H9 (cell line): ENCODE measurements at regions not wholly inside any gene's neighbourhood (a gene's known extent, or its start where the extent isn't known, plus 50 kb on each side); places are given as distances from the start of the nearest gene placed in this dataset.

Experiments
- DNase-seq: peaks from one replicate; pipeline ENCODE4 v3.0.0-alpha.2; 2017
- H2AFZ ChIP-seq: one replicate; pipeline ENCODE4 v1.6.1; 2013; ENCODE audit warnings: mild to moderate bottlenecking, low read length, control low read depth, moderate library complexity
- H2AK5ac ChIP-seq: 2 replicates; pipeline ENCODE4 v1.6.1; 2013; ENCODE audit warnings: low read length, control low read depth, mixed read lengths; ENCODE audit not compliant: insufficient read length
- H2BK120ac ChIP-seq: one replicate; pipeline ENCODE4 v1.6.1; 2013; ENCODE audit warnings: low read depth, mild to moderate bottlenecking, low read length, control low read depth, inconsistent platforms; ENCODE audit not compliant: poor library complexity, severe bottlenecking
- H2BK12ac ChIP-seq: 2 replicates; pipeline ENCODE4 v1.6.1; 2013; ENCODE audit warnings: low read length, control low read depth, mixed read lengths, low read depth; ENCODE audit not compliant: insufficient read length
- H2BK15ac ChIP-seq: 2 replicates; pipeline ENCODE4 v1.6.1; 2013; ENCODE audit warnings: low read depth, low read length, control low read depth
- H2BK20ac ChIP-seq: one replicate; pipeline ENCODE4 v1.6.1; 2013; ENCODE audit warnings: low read depth, mild to moderate bottlenecking, low read length, control low read depth, inconsistent platforms; ENCODE audit not compliant: poor library complexity, severe bottlenecking
- H2BK5ac ChIP-seq: 2 replicates; pipeline ENCODE4 v1.6.1; 2013; ENCODE audit warnings: low read length, control low read depth, mixed read lengths; ENCODE audit not compliant: insufficient read length
- H3K14ac ChIP-seq: 2 replicates; pipeline ENCODE4 v1.6.1; 2013; ENCODE audit warnings: low read length, control low read depth; ENCODE audit not compliant: insufficient read depth
- H3K18ac ChIP-seq: 2 replicates; pipeline ENCODE4 v1.6.1; 2013; ENCODE audit warnings: low read depth, mild to moderate bottlenecking, mixed read lengths, low read length, control low read depth; ENCODE audit not compliant: insufficient read length
- H3K23ac ChIP-seq: 2 replicates; pipeline ENCODE4 v1.6.1; 2013; ENCODE audit warnings: low read length, control low read depth, mixed read lengths, low read depth; ENCODE audit not compliant: insufficient read length
- H3K23me2 ChIP-seq: 2 replicates; pipeline ENCODE4 v1.6.1; 2013; ENCODE audit warnings: low read depth, mild to moderate bottlenecking, mixed read lengths, low read length, control low read depth; ENCODE audit not compliant: insufficient read length, poor library complexity, severe bottlenecking
- H3K27ac ChIP-seq: 2 replicates; pipeline ENCODE4 v1.5.1; 2013; ENCODE audit warnings: low read length, control low read depth, mixed read lengths, low read depth; ENCODE audit not compliant: insufficient read length
- H3K27me3 ChIP-seq: 2 replicates; pipeline ENCODE4 v1.6.1; 2013; ENCODE audit warnings: low read length, control low read depth, inconsistent platforms; ENCODE audit not compliant: insufficient read depth
- H3K4ac ChIP-seq: 2 replicates; pipeline ENCODE4 v1.6.1; 2013; ENCODE audit warnings: low read depth, mild to moderate bottlenecking, control low read depth, inconsistent platforms, low read length, moderate library complexity
- H3K4me1 ChIP-seq: 2 replicates; pipeline ENCODE4 v1.6.1; 2013; ENCODE audit warnings: low read length, control low read depth, inconsistent platforms; ENCODE audit not compliant: insufficient read depth
- H3K4me2 ChIP-seq: 2 replicates; pipeline ENCODE4 v1.6.1; 2013; ENCODE audit warnings: low read length, control low read depth, mixed read lengths; ENCODE audit not compliant: insufficient read length, insufficient read depth
- H3K56ac ChIP-seq: 2 replicates; pipeline ENCODE4 v1.6.1; 2013; ENCODE audit warnings: low read depth, mild to moderate bottlenecking, mixed read lengths, low read length, control low read depth; ENCODE audit not compliant: insufficient read length
- H3K79me1 ChIP-seq: 2 replicates; pipeline ENCODE4 v1.6.1; 2013; ENCODE audit warnings: low read depth, mild to moderate bottlenecking, moderate library complexity, low read length, control low read depth, inconsistent platforms; ENCODE audit not compliant: insufficient read depth, poor library complexity, severe bottlenecking
- H3K79me2 ChIP-seq: 2 replicates; pipeline ENCODE4 v1.6.1; 2013; ENCODE audit warnings: low read length, control low read depth, inconsistent platforms; ENCODE audit not compliant: insufficient read depth
- H3K9ac ChIP-seq: 2 replicates; pipeline ENCODE4 v1.6.1; 2013; ENCODE audit warnings: low read length, control low read depth, mixed read lengths; ENCODE audit not compliant: insufficient read length; ENCODE audit errors: extremely low read depth
- H3K9me3 ChIP-seq: one replicate; pipeline ENCODE4 v1.6.1; 2013; ENCODE audit warnings: low read depth, low read length, inconsistent platforms; ENCODE audit not compliant: control insufficient read depth
- H3T11ph ChIP-seq: one replicate; pipeline ENCODE4 v1.6.1; 2013; ENCODE audit warnings: mild to moderate bottlenecking, low read length, control low read depth, inconsistent platforms
- H4K20me1 ChIP-seq: one replicate; pipeline ENCODE4 v1.6.1; 2013; ENCODE audit not compliant: control insufficient read depth, insufficient read length, insufficient read depth
- H4K5ac ChIP-seq: 2 replicates; pipeline ENCODE4 v1.6.1; 2013; ENCODE audit warnings: low read depth, mild to moderate bottlenecking, mixed read lengths, low read length, control low read depth; ENCODE audit not compliant: insufficient read length
- H4K8ac ChIP-seq: replicated peaks from 2 replicates; pipeline ENCODE4 v1.6.1; 2013; ENCODE audit warnings: low read length, control low read depth, mixed read lengths, low read depth; ENCODE audit not compliant: insufficient read length
- H4K91ac ChIP-seq: 2 replicates; pipeline ENCODE4 v1.6.1; 2013; ENCODE audit warnings: low read depth, mild to moderate bottlenecking, moderate library complexity, mixed read lengths, low read length, control low read depth; ENCODE audit not compliant: insufficient read length
- H3K27ac Mint-ChIP-seq, 3 experiments: 2 replicates in 2 of 3; 3 replicates in 1 of 3; pipeline ENCODE4 v1.8.0; 2020 to 2021; ENCODE audit warnings: mixed read lengths in 3 of 3, mild to moderate bottlenecking in 1 of 3, moderate library complexity in 1 of 3
- H3K27me3 Mint-ChIP-seq: 2 replicates; pipeline ENCODE4 v1.8.0; 2021; ENCODE audit warnings: low read depth, mild to moderate bottlenecking, moderate library complexity, mixed read lengths
- H3K36me3 Mint-ChIP-seq, 3 experiments: 2 replicates in 2 of 3; 3 replicates in 1 of 3; pipeline ENCODE4 v1.8.0; 2020 to 2021; ENCODE audit warnings: low read depth in 3 of 3, mixed read lengths in 3 of 3; ENCODE audit not compliant: insufficient read depth in 1 of 3
- H3K4me1 Mint-ChIP-seq, 2 experiments: 2 replicates each; pipeline ENCODE4 v1.8.0; 2020; ENCODE audit warnings: mixed read lengths in 2 of 2
- H3K4me3 Mint-ChIP-seq, 2 experiments: 2 replicates in 1 of 2; 3 replicates in 1 of 2; pipeline ENCODE4 v1.8.0; 2020 to 2021; ENCODE audit warnings: mild to moderate bottlenecking in 2 of 2, mixed read lengths in 2 of 2, moderate library complexity in 1 of 2
- H3K9me3 Mint-ChIP-seq, 2 experiments: 2 replicates in 1 of 2; 3 replicates in 1 of 2; pipeline ENCODE4 v1.8.0; 2020; ENCODE audit warnings: mild to moderate bottlenecking in 2 of 2, mixed read lengths in 2 of 2, moderate library complexity in 1 of 2
- WGBS: extraction: QIAGEN DNeasy Blood & Tissue Kit; methylation state at CpG from one replicate; pipeline ENCODE4 v1.1.7; 2013; ENCODE audit warnings: missing lambda C conversion rate, low lambda C conversion rate, mixed read lengths; ENCODE audit not compliant: insufficient read length; ENCODE audit errors: extremely low coverage; 5-methylcytosine and 5-hydroxymethylcytosine counted together
- TF ChIP-seq, protein P1 (sequence below): fragments of 200-600 bp; sonication (generic); conservative IDR thresholded peaks from 3 replicates; pipeline ENCODE4 v1.8.0; 2021; ENCODE audit warnings: antibody characterized with exemption, mild to moderate bottlenecking

DNA sequence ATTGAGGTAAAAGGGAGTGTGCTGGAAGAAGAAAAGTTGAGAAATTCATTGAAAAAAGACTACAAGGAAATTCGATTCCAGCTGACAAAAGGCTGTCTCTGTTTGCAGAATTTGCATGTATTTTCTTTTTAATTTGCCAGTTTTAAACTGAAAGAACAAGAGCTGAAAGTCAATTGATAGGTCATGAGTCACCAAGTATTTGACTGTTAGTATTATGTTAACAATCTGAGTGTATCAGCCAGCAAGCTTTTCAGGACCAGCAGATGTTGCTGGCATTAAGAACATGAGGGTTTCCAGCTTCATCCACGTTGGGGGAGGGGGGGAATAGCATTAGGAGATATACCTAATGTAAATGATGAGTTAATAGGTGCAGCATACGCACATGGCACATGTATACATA lies 726.7 kb downstream of the METTL15 start:
- Histone ChIP-seq H3K23ac (no peak overlapping the region), H2AK5ac (no peak overlapping the region), H2BK5ac (no peak overlapping the region), H4K91ac (no peak overlapping the region), H2BK15ac (no peak overlapping the region), H3T11ph (no peak overlapping the region), H2BK12ac (no peak overlapping the region), H4K5ac (no peak overlapping the region), H3K79me1 (no peaks in the 10 kb centered on the region), H4K20me1 (no peaks in the 10 kb centered on the region), H2AFZ (no peak overlapping the region), H2BK20ac (no peak overlapping the region), H3K14ac (no peak overlapping the region), H3K4me2 (no peak overlapping the region), H3K27ac (peak overlapping the region; percentile 11), H3K23me2 (no peaks in the 10 kb centered on the region), H4K8ac (no peak overlapping the region), H3K9ac (no peak overlapping the region), H3K4ac (no peak overlapping the region), H3K18ac (no peak overlapping the region), H3K56ac (no peak overlapping the region), H2BK120ac (no peak overlapping the region), H3K9me3 (no peaks in the 10 kb centered on the region), H3K79me2 (no peaks in the 10 kb centered on the region), H3K4me1 (peaks cover 10% of the 10 kb centered on the region), H3K27me3 (no peaks in the 10 kb centered on the region)
- WGBS = no CpG with 5 or more reads among the region's 3 CpGs
- H3K36me3 Mint-ChIP-seq = no peaks in the 10 kb centered on the region; a peak in 1 of 7 replicates
- H3K4me1 Mint-ChIP-seq = peaks cover 30 to 39% of the 10 kb centered on the region in 2 experiments
- peak overlapping the region in 2 of 3 experiments; percentile 18 to 84; a peak in 4 of 7 replicates for H3K27ac Mint-ChIP-seq
- H3K9me3 Mint-ChIP-seq = no peaks in the 10 kb centered on the region
- H3K4me3 Mint-ChIP-seq = no peak overlapping the region; a peak in 1 of 5 replicates
- no peaks in the 10 kb centered on the region for H3K27me3 Mint-ChIP-seq
- DNase-seq = no peak
- TF ChIP-seq, protein P1, sequence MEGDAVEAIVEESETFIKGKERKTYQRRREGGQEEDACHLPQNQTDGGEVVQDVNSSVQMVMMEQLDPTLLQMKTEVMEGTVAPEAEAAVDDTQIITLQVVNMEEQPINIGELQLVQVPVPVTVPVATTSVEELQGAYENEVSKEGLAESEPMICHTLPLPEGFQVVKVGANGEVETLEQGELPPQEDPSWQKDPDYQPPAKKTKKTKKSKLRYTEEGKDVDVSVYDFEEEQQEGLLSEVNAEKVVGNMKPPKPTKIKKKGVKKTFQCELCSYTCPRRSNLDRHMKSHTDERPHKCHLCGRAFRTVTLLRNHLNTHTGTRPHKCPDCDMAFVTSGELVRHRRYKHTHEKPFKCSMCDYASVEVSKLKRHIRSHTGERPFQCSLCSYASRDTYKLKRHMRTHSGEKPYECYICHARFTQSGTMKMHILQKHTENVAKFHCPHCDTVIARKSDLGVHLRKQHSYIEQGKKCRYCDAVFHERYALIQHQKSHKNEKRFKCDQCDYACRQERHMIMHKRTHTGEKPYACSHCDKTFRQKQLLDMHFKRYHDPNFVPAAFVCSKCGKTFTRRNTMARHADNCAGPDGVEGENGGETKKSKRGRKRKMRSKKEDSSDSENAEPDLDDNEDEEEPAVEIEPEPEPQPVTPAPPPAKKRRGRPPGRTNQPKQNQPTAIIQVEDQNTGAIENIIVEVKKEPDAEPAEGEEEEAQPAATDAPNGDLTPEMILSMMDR = no peak
